WTC11 (cell line): ENCODE measurements at regions not wholly inside any gene's neighbourhood (a gene's known extent, or its start where the extent isn't known, plus 50 kb on each side); places are given as distances from the start of the nearest gene placed in this dataset.

Experiments used
- ATAC-seq: fragments of 200-7000 bp; cut with Tn5 transposase; 2 replicates; pipeline ENCODE4 v1.10.0; 2021; ENCODE audit warnings: mild to moderate bottlenecking, moderate library complexity
- CTCF ChIA-PET: fragments of 300-600 bp; sonication (Branson Sonifier 250); formaldehyde crosslinking; loops from one replicate; lab custom pipeline; 2021; ENCODE audit warnings: antibody characterized with exemption; lab: Charles Lee
- POLR2A ChIA-PET: fragments of 350-600 bp; sonication (Branson Sonifier 250); formaldehyde crosslinking; loops from one replicate; lab custom pipeline; 2021; ENCODE audit warnings: antibody characterized with exemption; lab: Charles Lee
- DNase-seq: peaks from one replicate; pipeline ENCODE4 v3.0.0; 2021; ENCODE audit warnings: low spot score
- H3K27ac Mint-ChIP-seq: 2 replicates; pipeline ENCODE4 v1.8.0; 2021; ENCODE audit warnings: mixed read lengths
- H3K27me3 Mint-ChIP-seq: 2 replicates; pipeline ENCODE4 v1.8.0; 2021; ENCODE audit warnings: low read depth, mild to moderate bottlenecking, moderate library complexity, mixed read lengths
- H3K36me3 Mint-ChIP-seq: 2 replicates; pipeline ENCODE4 v1.8.0; 2021; ENCODE audit warnings: mixed read lengths
- H3K4me1 Mint-ChIP-seq: 2 replicates; pipeline ENCODE4 v1.8.0; 2022; ENCODE audit warnings: mixed read lengths
- H3K4me3 Mint-ChIP-seq: 2 replicates; pipeline ENCODE4 v1.8.0; 2021; ENCODE audit warnings: mild to moderate bottlenecking, moderate library complexity, mixed read lengths
- H3K9me3 Mint-ChIP-seq: 2 replicates; pipeline ENCODE4 v1.8.0; 2021; ENCODE audit warnings: mixed read lengths
- CREM ChIP-seq: sonication (generic); formaldehyde crosslinking; IDR thresholded peaks from 2 replicates; pipeline ENCODE4 v1.8.1; 2022; ENCODE audit warnings: mild to moderate bottlenecking, missing genetic modification reagents, moderate library complexity
- GABPB1 ChIP-seq: sonication (generic); formaldehyde crosslinking; IDR thresholded peaks from 2 replicates; pipeline ENCODE4 v1.8.1; 2023; ENCODE audit warnings: mild to moderate bottlenecking, missing genetic modification reagents
- MXD4 ChIP-seq: fragments of 250-450 bp; sonication (Bioruptor Pico); IDR thresholded peaks from 2 replicates; pipeline ENCODE4 v1.8.0; 2021; ENCODE audit warnings: mild to moderate bottlenecking, moderate library complexity, borderline replicate concordance
- NFYB ChIP-seq: sonication (generic); formaldehyde crosslinking; conservative IDR thresholded peaks from 2 replicates; pipeline ENCODE4 v1.8.0; 2022; ENCODE audit warnings: low read depth, missing genetic modification reagents
- NR1H2 ChIP-seq: sonication (generic); formaldehyde crosslinking; IDR thresholded peaks from 2 replicates; pipeline ENCODE4 v1.9.0; 2021; ENCODE audit warnings: mild to moderate bottlenecking, moderate library complexity, missing genetic modification reagents
- OVOL2 ChIP-seq: fragments of 250-450 bp; sonication (Bioruptor Pico); IDR thresholded peaks from 2 replicates; pipeline ENCODE4 v1.9.0; 2021; ENCODE audit warnings: mild to moderate bottlenecking, borderline replicate concordance
- ZNF121 ChIP-seq: sonication (generic); formaldehyde crosslinking; IDR thresholded peaks from 2 replicates; pipeline ENCODE4 v1.8.0; 2023; ENCODE audit warnings: missing genetic modification reagents
- ZNF232 ChIP-seq: sonication (generic); formaldehyde crosslinking; IDR thresholded peaks from 2 replicates; pipeline ENCODE4 v1.8.0; 2022; ENCODE audit warnings: mild to moderate bottlenecking, missing genetic modification reagents
- ZNF263 ChIP-seq: sonication (generic); formaldehyde crosslinking; IDR thresholded peaks from 2 replicates; pipeline ENCODE4 v1.8.1; 2022; ENCODE audit warnings: low read depth, mild to moderate bottlenecking, moderate library complexity, missing genetic modification reagents
- TF ChIP-seq, protein P1 (sequence below): sonication (generic); formaldehyde crosslinking; IDR thresholded peaks from 2 replicates; pipeline ENCODE4 v1.8.1; 2023; ENCODE audit warnings: mild to moderate bottlenecking, missing genetic modification reagents, borderline replicate concordance
- TF ChIP-seq, protein P2 (sequence below): sonication (generic); formaldehyde crosslinking; IDR thresholded peaks from 2 replicates; pipeline ENCODE4 v1.8.0; 2022; ENCODE audit warnings: mild to moderate bottlenecking, missing genetic modification reagents
- TF ChIP-seq, protein P3 (sequence below): sonication (generic); formaldehyde crosslinking; IDR thresholded peaks from 2 replicates; pipeline ENCODE4 v1.8.1; 2022; ENCODE audit warnings: mild to moderate bottlenecking, missing genetic modification reagents, moderate library complexity, borderline replicate concordance
- TF ChIP-seq, protein P4 (sequence below): sonication (generic); formaldehyde crosslinking; IDR thresholded peaks from 2 replicates; pipeline ENCODE4 v1.8.1; 2023; ENCODE audit warnings: mild to moderate bottlenecking, missing genetic modification reagents, moderate library complexity
- TF ChIP-seq, protein P5 (sequence below): fragments of 250-450 bp; sonication (Bioruptor Pico); IDR thresholded peaks from 2 replicates; pipeline ENCODE4 v1.9.0; 2021; ENCODE audit warnings: mild to moderate bottlenecking, borderline replicate concordance
- TF ChIP-seq, protein P6 (sequence below): sonication (generic); formaldehyde crosslinking; IDR thresholded peaks from 2 replicates; pipeline ENCODE4 v1.8.0; 2022; ENCODE audit warnings: mild to moderate bottlenecking, missing genetic modification reagents

DNA sequence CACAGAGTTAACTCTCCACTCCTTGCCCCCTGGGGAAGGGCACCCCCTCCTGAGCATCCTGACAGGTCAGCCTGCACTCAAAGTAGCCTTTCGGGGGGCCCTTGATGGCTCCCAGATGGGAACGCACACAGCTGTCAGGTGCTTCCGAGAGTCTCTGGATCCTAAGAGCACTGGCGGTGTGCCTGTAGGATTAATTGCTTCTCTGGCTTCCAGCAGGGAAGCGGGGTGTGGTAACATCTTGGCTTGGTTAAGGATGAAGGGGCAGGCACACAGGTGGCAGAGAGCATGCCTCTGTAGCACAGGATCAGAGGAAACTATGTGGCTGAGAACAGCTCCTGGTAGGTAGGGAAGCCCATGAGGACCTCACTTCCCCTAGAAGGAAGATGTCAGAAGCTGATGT is 199.8 kb downstream of the MIAT start:
- no peak for DNase-seq
- ChIA-PET POLR2A (no interaction called here), CTCF (interaction anchor here (0.6 to 1.0 kb wide), 2 partner anchors 21 to 294 kb away, joined by 3 to 5 read pairs; no protein-coding TSS in a partner anchor)
- TF ChIP-seq, protein P1, sequence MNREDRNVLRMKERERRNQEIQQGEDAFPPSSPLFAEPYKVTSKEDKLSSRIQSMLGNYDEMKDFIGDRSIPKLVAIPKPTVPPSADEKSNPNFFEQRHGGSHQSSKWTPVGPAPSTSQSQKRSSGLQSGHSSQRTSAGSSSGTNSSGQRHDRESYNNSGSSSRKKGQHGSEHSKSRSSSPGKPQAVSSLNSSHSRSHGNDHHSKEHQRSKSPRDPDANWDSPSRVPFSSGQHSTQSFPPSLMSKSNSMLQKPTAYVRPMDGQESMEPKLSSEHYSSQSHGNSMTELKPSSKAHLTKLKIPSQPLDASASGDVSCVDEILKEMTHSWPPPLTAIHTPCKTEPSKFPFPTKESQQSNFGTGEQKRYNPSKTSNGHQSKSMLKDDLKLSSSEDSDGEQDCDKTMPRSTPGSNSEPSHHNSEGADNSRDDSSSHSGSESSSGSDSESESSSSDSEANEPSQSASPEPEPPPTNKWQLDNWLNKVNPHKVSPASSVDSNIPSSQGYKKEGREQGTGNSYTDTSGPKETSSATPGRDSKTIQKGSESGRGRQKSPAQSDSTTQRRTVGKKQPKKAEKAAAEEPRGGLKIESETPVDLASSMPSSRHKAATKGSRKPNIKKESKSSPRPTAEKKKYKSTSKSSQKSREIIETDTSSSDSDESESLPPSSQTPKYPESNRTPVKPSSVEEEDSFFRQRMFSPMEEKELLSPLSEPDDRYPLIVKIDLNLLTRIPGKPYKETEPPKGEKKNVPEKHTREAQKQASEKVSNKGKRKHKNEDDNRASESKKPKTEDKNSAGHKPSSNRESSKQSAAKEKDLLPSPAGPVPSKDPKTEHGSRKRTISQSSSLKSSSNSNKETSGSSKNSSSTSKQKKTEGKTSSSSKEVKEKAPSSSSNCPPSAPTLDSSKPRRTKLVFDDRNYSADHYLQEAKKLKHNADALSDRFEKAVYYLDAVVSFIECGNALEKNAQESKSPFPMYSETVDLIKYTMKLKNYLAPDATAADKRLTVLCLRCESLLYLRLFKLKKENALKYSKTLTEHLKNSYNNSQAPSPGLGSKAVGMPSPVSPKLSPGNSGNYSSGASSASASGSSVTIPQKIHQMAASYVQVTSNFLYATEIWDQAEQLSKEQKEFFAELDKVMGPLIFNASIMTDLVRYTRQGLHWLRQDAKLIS (CRISPR knock-in tag), result no peak
- no peak for TF ChIP-seq OVOL2 (CRISPR knock-in tag)
- no peak for TF ChIP-seq ZNF263 (CRISPR knock-in tag)
- TF ChIP-seq, protein P2, sequence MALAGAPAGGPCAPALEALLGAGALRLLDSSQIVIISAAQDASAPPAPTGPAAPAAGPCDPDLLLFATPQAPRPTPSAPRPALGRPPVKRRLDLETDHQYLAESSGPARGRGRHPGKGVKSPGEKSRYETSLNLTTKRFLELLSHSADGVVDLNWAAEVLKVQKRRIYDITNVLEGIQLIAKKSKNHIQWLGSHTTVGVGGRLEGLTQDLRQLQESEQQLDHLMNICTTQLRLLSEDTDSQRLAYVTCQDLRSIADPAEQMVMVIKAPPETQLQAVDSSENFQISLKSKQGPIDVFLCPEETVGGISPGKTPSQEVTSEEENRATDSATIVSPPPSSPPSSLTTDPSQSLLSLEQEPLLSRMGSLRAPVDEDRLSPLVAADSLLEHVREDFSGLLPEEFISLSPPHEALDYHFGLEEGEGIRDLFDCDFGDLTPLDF (CRISPR knock-in tag), result no peak
- TF ChIP-seq, protein P3, sequence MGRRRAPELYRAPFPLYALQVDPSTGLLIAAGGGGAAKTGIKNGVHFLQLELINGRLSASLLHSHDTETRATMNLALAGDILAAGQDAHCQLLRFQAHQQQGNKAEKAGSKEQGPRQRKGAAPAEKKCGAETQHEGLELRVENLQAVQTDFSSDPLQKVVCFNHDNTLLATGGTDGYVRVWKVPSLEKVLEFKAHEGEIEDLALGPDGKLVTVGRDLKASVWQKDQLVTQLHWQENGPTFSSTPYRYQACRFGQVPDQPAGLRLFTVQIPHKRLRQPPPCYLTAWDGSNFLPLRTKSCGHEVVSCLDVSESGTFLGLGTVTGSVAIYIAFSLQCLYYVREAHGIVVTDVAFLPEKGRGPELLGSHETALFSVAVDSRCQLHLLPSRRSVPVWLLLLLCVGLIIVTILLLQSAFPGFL (CRISPR knock-in tag), result no peak
- no peak for TF ChIP-seq GABPB1 (CRISPR knock-in tag)
- TF ChIP-seq, protein P4, sequence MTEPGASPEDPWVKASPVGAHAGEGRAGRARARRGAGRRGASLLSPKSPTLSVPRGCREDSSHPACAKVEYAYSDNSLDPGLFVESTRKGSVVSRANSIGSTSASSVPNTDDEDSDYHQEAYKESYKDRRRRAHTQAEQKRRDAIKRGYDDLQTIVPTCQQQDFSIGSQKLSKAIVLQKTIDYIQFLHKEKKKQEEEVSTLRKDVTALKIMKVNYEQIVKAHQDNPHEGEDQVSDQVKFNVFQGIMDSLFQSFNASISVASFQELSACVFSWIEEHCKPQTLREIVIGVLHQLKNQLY (CRISPR knock-in tag), result no peak
- TF ChIP-seq, protein P5, sequence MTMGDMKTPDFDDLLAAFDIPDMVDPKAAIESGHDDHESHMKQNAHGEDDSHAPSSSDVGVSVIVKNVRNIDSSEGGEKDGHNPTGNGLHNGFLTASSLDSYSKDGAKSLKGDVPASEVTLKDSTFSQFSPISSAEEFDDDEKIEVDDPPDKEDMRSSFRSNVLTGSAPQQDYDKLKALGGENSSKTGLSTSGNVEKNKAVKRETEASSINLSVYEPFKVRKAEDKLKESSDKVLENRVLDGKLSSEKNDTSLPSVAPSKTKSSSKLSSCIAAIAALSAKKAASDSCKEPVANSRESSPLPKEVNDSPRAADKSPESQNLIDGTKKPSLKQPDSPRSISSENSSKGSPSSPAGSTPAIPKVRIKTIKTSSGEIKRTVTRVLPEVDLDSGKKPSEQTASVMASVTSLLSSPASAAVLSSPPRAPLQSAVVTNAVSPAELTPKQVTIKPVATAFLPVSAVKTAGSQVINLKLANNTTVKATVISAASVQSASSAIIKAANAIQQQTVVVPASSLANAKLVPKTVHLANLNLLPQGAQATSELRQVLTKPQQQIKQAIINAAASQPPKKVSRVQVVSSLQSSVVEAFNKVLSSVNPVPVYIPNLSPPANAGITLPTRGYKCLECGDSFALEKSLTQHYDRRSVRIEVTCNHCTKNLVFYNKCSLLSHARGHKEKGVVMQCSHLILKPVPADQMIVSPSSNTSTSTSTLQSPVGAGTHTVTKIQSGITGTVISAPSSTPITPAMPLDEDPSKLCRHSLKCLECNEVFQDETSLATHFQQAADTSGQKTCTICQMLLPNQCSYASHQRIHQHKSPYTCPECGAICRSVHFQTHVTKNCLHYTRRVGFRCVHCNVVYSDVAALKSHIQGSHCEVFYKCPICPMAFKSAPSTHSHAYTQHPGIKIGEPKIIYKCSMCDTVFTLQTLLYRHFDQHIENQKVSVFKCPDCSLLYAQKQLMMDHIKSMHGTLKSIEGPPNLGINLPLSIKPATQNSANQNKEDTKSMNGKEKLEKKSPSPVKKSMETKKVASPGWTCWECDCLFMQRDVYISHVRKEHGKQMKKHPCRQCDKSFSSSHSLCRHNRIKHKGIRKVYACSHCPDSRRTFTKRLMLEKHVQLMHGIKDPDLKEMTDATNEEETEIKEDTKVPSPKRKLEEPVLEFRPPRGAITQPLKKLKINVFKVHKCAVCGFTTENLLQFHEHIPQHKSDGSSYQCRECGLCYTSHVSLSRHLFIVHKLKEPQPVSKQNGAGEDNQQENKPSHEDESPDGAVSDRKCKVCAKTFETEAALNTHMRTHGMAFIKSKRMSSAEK (CRISPR knock-in tag), result no peak
- no peak for TF ChIP-seq ZNF232
- no peak for TF ChIP-seq ZNF121 (CRISPR knock-in tag)
- no peak for TF ChIP-seq MXD4
- TF ChIP-seq CREM (CRISPR knock-in tag), result no peak
- TF ChIP-seq, protein P6, sequence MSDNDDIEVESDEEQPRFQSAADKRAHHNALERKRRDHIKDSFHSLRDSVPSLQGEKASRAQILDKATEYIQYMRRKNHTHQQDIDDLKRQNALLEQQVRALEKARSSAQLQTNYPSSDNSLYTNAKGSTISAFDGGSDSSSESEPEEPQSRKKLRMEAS (CRISPR knock-in tag), result no peak
- H3K36me3 Mint-ChIP-seq, result peaks cover 8% of the 10 kb centered on the region
- no peak overlapping the region for H3K4me3 Mint-ChIP-seq
- H3K9me3 Mint-ChIP-seq, result peaks cover 8% of the 10 kb centered on the region
- ATAC-seq, result no peak
- H3K4me1 Mint-ChIP-seq, result peaks cover 15% of the 10 kb centered on the region
- no peaks in the 10 kb centered on the region for H3K27me3 Mint-ChIP-seq
- H3K27ac Mint-ChIP-seq, result no peak overlapping the region

DNA sequence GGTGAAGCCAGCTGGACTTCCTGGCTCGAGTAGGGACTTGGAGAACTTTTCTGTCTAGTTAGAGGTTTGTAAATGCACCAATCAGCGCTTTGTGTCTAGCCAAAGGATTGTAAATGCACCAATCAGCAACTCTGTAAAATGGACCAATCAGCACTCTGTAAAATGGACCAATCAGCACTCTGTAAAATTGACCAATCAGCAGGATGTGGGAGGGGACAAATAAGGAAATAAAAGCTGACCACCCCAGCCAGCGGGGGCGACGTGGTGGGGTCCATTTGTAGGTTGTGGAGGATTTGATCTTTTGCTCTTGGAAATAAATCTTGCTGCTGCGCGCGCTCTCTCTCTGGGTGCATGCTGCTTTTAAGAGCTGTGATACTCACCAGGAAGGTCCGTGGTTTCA is 202.9 kb downstream of the MIAT start:
- TF ChIP-seq NR1H2 (no peak), NFYB (peak; percentile 46; the same call in 1 of the 2 replicates)
- TF ChIP-seq, all 79 proteins: peak for 1
- ChIA-PET POLR2A (interaction anchor here (0.9 kb wide), 1 partner anchor 27 kb away, joined by 3 read pairs; no protein-coding TSS in a partner anchor), CTCF (no interaction called here)
- Mint-ChIP-seq H3K27ac (no peak overlapping the region), H3K4me3 (no peak overlapping the region), H3K9me3 (peaks cover 8% of the 10 kb centered on the region), H3K4me1 (peaks cover 13% of the 10 kb centered on the region), H3K36me3 (peaks cover 8% of the 10 kb centered on the region), H3K27me3 (no peaks in the 10 kb centered on the region)
- DNase-seq, result no peak
- ATAC-seq, result no peak
